ENCODE measurements at regions not wholly inside any gene's neighbourhood (a gene's known extent, or its start where the extent isn't known, plus 50 kb on each side); places are given as distances from the start of the nearest gene placed in this dataset.

- no peak for TF ChIP-seq CTCF (IDR thresholded peaks at IDR 0.05)
- no peak for TF ChIP-seq POLR2AphosphoS5 (IDR thresholded peaks at IDR 0.05)
- TF ChIP-seq POLR2A (IDR thresholded peaks at IDR 0.05) = no peak
Observed at GRCh38 chr14:101255765-101256125, 305.6 kb upstream of the DIO3 start.
